Stimulated activated CD4-positive, alpha-beta T cell treated with anti-CD3 and anti-CD28 coated beads, Interleukin-1b, Interleukin-23, amount 100 ng/mL, for 24 hours (primary cell): ENCODE measurements at regions not wholly inside any gene's neighbourhood (a gene's known extent, or its start where the extent isn't known, plus 50 kb on each side); places are given as distances from the start of the nearest gene placed in this dataset.
"Not testable (repeated sequence)": the region's sequence is repeated elsewhere in the genome, so short reads cannot be mapped to it uniquely, and the experiment has no call there.

Source experiments
- DNase-seq, 4 experiments: peaks; one replicate each; pipeline ENCODE4 v3.0.0-alpha.2; 2020; ENCODE audit warnings: low read depth in 4 of 4, low spot score in 1 of 4

DNA sequence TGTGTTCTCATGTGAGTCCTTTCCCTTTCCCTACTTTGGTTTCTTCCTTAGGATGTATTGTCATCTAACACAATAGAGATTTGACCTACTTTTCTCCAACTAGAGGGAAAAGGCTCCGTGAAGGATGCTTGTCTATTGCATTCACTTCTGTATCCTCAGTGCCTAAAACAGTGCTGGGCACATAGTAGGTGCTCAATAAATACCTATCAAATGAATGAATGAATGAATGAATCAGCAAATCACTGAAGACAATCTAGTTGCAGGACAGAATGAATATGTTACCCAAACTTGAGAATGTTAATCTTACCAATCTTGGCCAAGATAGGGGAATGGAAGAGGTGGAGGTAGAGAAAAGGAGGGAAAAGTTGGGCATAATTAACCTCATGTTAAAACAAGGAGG lies 131.2 kb upstream of the FOXN2 start:
- no peak for DNase-seq

DNA sequence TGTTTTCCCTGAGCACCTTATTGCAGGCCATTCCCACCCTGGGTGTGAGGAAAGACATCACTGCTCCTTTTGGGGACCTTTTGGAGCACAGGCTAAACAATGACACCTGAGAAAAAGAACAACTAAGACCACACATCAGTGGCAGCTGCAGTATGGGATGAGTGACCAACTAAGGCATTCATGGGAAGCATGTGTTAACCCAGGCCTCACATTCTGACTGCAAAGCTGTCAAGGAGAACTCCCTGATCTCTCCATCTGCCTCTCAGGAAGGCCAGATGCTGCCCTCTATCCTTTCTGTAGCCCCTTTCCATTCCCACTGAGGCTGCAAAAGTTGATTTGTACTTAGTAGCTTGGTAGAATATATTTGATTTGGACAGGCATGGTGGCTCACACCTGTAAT lies 130.5 kb upstream of the FOXN2 start:
- no peak for DNase-seq

- no peak for DNase-seq
Measured at GRCh38 chr2:48187503-48187902, 127.0 kb upstream of the FOXN2 start.

DNA sequence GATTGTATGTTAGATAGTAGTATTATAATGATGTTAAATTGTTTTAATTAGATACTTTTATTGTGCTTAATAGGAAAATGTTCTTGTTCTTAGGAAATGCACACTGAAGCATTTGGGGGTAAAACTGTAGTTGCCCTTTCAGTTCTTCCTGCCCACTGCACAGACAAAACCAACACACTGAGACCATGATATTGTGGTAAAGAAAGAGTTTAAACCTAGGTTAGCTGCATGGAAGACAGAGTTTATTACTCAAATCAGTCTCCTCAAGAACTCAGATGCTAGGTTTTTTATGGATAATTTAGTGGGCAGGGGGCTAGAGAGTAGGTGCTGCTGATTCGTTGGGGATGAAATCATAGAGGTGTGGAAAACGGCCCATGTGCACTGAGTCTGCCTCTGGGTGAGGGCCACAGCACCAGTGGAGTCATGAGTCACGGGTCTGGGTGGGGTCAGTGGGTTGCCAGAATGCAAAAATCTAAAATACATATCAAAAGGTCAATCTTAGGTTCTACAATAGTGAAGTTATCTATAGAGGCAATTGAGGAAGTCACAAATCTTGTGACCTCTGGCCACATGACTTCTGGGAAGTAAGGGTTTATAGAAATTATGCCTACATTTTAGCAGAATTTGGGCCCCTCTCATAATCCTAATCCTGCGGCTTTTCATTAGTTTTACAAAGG lies 124.8 kb upstream of the FOXN2 start:
- no peak for DNase-seq

DNA sequence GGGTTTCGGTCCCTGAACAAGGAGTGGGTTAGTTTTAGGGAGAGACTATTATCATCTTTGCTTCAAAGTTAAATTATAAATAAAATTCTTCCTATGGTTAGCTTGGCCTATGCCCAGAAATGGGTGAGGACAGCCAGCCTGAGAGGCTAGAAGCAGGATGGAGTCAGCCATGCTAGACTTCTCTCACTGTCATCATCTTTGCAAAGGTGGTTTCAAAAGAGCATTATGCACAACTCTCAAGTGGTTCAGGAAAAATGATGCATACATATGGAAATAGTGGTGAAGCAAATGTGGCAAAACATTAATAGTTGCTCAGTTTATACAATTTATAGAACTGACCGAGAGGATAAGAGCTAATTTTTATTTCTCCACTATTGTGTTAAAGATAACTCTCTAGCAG lies 124.3 kb upstream of the FOXN2 start:
- DNase-seq, result no peak

GRCh38 chr2:48194641-48195040 lies 119.8 kb upstream of the FOXN2 start:
- no peak for DNase-seq

- no peak for DNase-seq
Measured at GRCh38 chr2:48195169-48195568, 119.3 kb upstream of the FOXN2 start.

DNA sequence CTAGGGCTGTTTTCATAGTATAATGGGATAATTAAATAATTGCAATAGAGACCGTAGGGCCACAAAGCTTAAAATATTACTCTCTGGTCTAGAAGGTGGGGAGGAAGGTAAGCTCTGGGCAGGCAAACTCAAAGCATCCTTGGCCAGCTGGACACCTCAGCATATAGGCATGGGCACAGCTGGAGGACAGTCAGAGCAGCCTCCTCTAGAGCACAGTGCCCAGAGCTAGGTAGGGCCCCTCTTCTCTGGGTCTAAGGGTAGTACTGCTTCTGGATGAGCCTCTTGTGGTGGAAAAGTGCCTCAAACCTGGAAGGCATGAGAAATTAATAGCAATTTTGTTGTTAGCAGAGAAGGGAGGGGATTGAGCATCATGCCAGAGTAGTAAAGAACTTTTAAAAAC lies 116.9 kb upstream of the FOXN2 start:
- no peak for DNase-seq

DNA sequence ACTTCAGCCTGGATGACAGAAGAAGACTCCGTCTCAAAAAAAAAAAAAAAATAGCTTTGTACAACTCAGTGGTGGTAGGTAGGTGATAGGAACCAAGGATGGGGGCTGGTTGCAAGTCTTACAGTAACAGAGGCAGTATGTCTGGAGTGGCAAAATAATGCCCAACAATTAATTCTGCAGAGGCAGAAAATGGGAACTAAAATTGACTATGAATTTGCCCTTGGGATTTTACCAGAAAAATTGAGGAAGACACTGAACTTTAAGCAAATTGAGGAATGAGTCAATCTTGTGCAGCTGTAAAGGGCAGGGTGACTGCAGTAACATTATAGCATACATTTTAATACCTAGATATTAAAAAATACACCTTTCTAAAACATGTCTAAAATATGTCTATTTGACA lies 116.1 kb upstream of the FOXN2 start:
- no peak for DNase-seq

DNA sequence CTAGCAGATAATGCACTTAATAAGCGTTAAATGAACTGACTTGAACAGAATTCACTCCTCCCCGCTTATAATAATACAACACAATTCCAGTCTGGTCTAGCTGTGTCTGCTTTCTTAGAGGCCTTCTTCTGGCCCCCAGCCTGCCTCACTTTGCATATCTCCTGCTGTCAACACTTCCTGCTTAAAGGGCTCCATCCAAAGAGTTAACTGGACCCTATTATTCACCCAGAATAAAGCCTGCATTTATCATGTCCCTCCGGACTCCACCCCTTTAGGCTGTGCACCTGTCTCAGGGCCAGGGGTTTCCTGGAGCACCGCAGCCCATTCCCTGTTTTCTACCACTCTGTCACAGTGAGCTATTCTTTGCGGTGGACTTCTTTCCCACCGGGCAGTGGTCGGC lies 115.4 kb upstream of the FOXN2 start:
- no peak for DNase-seq

- no peak for DNase-seq
Measured at GRCh38 chr2:48200620-48201293, 113.7 kb upstream of the FOXN2 start.

DNA sequence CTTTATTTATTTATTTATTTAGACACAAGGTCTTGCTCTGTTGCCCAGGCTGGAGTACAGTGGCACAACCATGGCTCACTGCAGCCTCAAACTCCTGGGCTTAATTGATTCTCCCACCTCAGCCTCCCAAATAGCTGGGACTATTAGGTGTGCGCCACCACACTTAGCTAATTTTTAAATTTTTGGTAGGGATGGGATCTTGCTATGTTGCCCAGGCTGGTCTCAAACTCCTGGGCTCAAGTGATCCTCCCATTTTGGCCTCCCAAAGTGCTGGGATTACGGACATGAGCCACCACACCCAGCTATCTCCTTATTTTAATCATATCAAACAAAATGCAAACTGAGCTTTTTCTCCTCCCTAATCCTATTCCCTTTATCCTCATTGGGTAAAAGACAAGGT lies 113.0 kb upstream of the FOXN2 start:
- not testable (repeated sequence) for DNase-seq

- no peak for DNase-seq
Measured at GRCh38 chr2:48202863-48203642, 111.4 kb upstream of the FOXN2 start.

DNA sequence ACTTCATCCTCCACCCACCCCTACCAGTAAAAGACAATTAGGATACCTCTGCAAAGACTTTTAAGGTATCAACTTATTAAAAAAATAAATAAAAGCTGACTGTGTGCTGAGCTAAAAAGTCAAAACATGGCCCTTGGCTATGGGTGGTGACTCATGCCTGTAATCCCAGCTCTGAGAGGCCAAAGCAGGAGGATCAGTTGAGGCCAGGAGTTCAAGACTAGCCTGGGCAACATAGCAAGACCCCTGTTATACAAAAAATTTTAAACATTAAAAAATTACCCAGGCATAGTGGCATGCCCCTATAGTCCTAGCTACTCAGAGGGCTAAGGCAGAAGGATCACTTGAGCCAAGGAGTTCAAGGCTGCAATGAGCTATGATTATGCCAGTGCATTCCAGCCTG lies 110.8 kb upstream of the FOXN2 start:
- no peak for DNase-seq

GRCh38 chr2:48204750-48205136 lies 109.7 kb upstream of the FOXN2 start:
- no peak for DNase-seq

DNA sequence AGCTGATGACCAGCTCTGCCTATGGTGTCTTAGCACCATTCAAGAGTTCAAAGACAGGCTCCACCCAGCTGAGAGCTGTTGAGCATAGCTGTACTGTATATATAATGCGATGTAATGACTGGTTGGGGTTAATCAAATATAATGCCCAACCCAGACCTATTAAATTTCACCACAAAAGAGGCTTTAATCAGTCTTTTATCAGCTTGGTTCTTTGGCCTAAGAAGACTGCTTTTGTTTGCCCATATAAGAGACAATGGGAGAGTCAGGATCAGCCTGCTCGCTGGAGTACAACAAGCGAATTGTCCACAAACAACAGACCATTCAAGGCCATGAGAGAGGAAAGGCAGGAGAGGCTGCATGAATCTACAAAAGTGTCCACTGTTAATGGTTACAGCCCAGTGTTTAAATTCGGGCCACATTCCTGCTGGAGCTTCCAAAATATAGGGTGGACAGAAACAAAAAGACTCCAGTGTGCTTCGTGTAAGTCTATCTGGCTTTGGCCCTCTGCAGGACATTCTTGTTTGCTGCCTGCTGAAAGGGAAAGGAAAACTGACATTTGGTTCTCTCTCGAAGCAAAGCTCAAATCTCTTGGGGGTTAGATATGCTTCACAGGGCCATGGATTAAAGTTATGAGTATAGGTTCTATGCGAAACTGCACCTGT lies 109.2 kb upstream of the FOXN2 start:
- no peak for DNase-seq

DNA sequence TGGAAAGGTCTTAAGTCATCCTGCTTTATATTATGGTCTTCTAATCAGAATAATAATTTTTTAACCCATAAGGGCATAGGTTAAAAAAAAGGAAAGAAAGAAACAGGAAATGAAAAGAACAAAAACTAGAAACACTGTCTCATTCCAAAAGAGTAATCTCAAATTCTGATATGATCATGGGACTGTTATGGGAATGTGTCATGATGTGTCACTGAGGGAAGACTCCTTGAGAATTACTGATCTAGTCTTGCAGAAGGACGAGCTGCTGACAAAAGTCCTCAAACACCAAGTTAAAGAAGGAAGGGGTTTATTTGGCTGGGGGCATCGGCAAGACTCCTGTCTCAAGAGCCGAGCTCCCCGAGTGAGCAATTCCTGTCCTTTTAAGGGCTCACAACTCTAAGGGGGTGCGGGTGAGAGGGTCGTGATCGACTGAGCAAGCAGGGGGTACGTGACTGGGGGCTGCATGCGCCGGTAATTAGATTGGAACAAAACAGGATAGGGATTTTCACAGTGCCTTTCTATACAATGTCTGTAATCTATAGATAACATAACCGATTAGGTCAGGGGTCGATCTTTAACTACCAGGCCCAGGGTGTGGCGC lies 108.3 kb upstream of the FOXN2 start:
- DNase-seq, result not testable (repeated sequence)

DNA sequence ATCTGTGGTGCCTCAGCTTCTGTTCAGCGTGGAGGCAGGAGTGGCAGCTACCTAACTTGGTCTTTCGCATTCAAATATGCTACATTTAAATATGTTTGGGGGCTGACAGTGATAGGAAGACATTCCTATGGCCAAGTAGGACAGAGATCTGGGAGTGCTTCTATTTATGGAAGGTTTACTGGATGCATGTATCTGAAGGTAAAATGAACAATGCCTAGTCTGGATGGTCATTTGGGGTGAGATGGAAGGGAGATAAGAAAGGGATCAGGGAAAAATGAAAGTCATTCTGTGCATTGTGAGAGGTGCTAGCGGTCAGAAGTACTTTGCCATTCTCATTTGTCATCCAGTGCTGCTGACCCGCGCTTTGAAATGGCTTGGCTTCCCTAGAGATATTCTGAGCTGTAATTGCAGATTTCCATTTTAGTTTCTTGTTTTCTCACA lies 107.3 kb upstream of the FOXN2 start:
- DNase-seq, result no peak

DNA sequence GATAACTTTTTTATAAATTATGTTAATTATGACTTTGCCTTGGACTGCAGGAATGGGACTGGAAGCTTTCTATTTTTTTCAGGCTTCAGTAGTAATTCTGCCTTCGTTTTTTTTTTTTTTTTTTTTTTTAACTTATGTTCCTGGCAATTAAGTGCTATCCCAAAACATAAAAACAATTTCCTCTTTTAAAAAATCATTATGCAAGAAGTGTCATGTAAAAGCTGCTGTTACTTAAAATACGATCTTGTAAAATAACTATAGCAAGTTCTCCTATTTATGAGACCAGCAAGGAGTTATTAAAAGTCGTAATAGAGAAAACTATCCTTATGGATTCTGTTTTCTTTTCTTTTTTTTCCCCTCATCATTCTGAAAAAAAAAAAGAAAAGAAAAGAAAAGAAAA lies 106.6 kb upstream of the FOXN2 start:
- no peak for DNase-seq

GRCh38 chr2:48209214-48209885 lies 105.1 kb upstream of the FOXN2 start:
- DNase-seq, result no peak

DNA sequence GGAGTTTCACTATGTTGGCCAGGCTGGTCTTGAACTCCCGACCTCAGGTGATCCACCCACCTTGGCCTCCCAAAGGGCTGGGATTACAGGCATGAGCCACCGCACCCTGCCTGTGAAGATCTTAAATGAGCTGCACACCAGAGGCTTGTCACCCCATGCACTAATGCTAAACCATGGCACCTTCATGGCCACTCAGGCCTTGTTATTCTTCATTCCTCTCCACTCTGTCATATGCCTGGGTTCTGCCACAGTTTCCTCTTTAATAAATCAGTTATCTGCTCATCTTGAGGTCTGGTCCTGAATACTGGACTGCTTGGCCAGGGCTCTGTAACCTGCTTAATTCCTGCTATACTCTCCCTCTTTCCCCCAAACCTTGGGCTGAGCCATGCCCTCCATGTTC lies 104.3 kb upstream of the FOXN2 start:
- no peak for DNase-seq
